Upper lobe of left lung (tissue), 4 donors: ENCODE measurements at regions not wholly inside any gene's neighbourhood (a gene's known extent, or its start where the extent isn't known, plus 50 kb on each side); places are given as distances from the start of the nearest gene placed in this dataset.

Experiments
- POLR2A ChIP-seq, 4 donors: fragments of 450-650 bp; IDR thresholded peaks; one replicate each; pipeline ENCODE4 v1.5.1; 2016 to 2017; ENCODE audit warnings: antibody characterized with exemption in 4 of 4, mild to moderate bottlenecking in 2 of 4
- TF ChIP-seq, protein P1 (sequence below), 6 experiments: fragments of 450-650 bp in 4 of 6; fragments of 200-600 bp in 2 of 6; sonication (generic) in 2 of 6; IDR thresholded peaks; one replicate each; pipeline ENCODE4 v1.5.1; 2016 to 2019; ENCODE audit warnings: antibody characterized with exemption in 6 of 6

DNA sequence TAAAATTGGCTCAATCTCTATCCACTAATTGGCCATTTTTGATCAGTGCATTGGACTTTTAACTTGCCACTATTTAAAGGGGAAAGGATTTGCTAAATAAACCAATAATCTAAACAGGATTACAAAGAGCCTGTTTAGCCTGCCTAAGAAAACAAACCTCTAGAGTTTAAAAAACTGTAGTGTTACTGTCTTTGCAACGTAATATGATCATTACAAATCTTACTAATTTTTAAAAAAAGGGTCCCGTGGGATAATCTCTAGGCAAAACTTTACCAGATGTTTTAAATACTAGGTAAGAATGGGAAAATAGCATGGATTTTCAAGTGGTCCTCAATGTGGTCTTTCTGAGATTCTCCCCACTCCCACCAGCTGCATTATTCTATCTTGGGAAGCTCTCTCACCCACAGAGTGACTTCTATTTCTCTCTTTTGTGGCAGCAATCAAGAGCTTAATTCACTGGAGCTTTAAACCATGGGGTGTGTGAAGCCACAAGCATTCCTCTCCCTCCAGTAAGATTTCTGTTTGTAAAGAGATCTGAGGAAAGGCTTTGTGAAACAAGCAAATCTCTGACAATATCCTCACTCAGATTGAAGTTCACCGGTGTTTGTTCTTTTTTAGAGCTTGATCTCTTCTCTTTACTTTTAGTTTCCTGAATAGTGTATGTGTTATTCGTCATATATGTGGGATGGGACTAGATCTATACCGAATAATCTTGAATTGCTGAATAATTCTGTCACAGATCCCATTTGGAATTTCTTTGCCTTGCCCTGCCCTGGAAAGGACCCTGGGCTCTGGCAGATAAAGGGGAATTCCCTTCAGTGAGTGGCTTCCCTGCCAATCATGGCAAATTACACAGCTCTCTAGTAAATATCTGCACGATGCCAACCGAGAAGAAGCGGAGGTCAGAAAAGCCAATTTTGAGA, 132.2 kb downstream of the TLR5 start:
- TF ChIP-seq, protein P1, sequence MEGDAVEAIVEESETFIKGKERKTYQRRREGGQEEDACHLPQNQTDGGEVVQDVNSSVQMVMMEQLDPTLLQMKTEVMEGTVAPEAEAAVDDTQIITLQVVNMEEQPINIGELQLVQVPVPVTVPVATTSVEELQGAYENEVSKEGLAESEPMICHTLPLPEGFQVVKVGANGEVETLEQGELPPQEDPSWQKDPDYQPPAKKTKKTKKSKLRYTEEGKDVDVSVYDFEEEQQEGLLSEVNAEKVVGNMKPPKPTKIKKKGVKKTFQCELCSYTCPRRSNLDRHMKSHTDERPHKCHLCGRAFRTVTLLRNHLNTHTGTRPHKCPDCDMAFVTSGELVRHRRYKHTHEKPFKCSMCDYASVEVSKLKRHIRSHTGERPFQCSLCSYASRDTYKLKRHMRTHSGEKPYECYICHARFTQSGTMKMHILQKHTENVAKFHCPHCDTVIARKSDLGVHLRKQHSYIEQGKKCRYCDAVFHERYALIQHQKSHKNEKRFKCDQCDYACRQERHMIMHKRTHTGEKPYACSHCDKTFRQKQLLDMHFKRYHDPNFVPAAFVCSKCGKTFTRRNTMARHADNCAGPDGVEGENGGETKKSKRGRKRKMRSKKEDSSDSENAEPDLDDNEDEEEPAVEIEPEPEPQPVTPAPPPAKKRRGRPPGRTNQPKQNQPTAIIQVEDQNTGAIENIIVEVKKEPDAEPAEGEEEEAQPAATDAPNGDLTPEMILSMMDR (IDR thresholded peaks at IDR 0.05) = no peak
- TF ChIP-seq POLR2A (IDR thresholded peaks at IDR 0.05) = no peak
